ENCODE measurements at regions not wholly inside any gene's neighbourhood (a gene's known extent, or its start where the extent isn't known, plus 50 kb on each side); places are given as distances from the start of the nearest gene placed in this dataset.

- no peak overlapping the region for H3K4me2 ChIP-seq (ENCODE audit: low read length)
- H3K27ac ChIP-seq (ENCODE audit: low read depth, low read length), result no peak overlapping the region
- no peak overlapping the region for H3K4ac ChIP-seq (ENCODE audit: low read depth, low read length)
- no peak overlapping the region for H2AK5ac ChIP-seq (ENCODE audit: low read length)
- H3K27me3 ChIP-seq (ENCODE audit: insufficient read depth, low read length), result no peaks in the 10 kb centered on the region
- no peak overlapping the region for H4K91ac ChIP-seq (ENCODE audit: low read depth, low read length)
- H3K9me3 ChIP-seq (ENCODE audit: insufficient read depth, low read depth, low read length), result peaks cover 3% of the 10 kb centered on the region
- WGBS (ENCODE audit: extremely low coverage, insufficient coverage, insufficient read length), result no CpG with 5 or more reads among the region's 3 CpGs
- no peak overlapping the region for H4K12ac ChIP-seq (ENCODE audit: low read depth, low read length)
- H3K18ac ChIP-seq (ENCODE audit: low read length), result no peak overlapping the region
- H2BK12ac ChIP-seq (ENCODE audit: low read length), result no peak overlapping the region
- H2AFZ ChIP-seq (ENCODE audit: insufficient read depth, low read length, poor library complexity), result no peak overlapping the region
- no peak overlapping the region for H3K9ac ChIP-seq (ENCODE audit: low read length)
- no peaks in the 10 kb centered on the region for H3K79me2 ChIP-seq (ENCODE audit: control insufficient read depth, insufficient read depth, low read length, poor library complexity)
- no peak overlapping the region for H3K4me3 ChIP-seq (ENCODE audit: low read depth, low read length)
- no peaks in the 10 kb centered on the region for H3K36me3 ChIP-seq (ENCODE audit: control insufficient read depth in 1 of 2, insufficient read depth in 2 of 2, low read length in 2 of 2)
- no peak overlapping the region for H3K23ac ChIP-seq (ENCODE audit: low read length)
- no peak overlapping the region for H2BK120ac ChIP-seq (ENCODE audit: insufficient read depth, low read length, poor library complexity)
- no peak for DNase-seq
- H2BK5ac ChIP-seq (ENCODE audit: low read depth, low read length, poor library complexity), result no peak overlapping the region
- H3K14ac ChIP-seq (ENCODE audit: low read length), result no peak overlapping the region
- no peak overlapping the region for H4K8ac ChIP-seq (ENCODE audit: low read depth, low read length)
- no peaks in the 10 kb centered on the region for H3K4me1 ChIP-seq (ENCODE audit: control insufficient read depth in 1 of 2, insufficient read depth in 2 of 2, low read length in 2 of 2)
- no peaks in the 10 kb centered on the region for H3K79me1 ChIP-seq (ENCODE audit: low read length)
Measured at GRCh38 chr19:31694761-31695160, 345.5 kb upstream of the TSHZ3 start.

GRCh38 chr19:31699421-31699820 is 350.2 kb upstream of the TSHZ3 start:
- no peak overlapping the region for H4K91ac ChIP-seq (ENCODE audit: low read depth, low read length)
- no peak overlapping the region for H2BK5ac ChIP-seq (ENCODE audit: low read depth, low read length, poor library complexity)
- no peak overlapping the region for H2BK12ac ChIP-seq (ENCODE audit: low read length)
- H3K14ac ChIP-seq (ENCODE audit: low read length), result no peak overlapping the region
- no peaks in the 10 kb centered on the region for H3K4me1 ChIP-seq (ENCODE audit: control insufficient read depth in 1 of 2, insufficient read depth in 2 of 2, low read length in 2 of 2)
- H4K12ac ChIP-seq (ENCODE audit: low read depth, low read length), result no peak overlapping the region
- peaks cover 3% of the 10 kb centered on the region for H3K9me3 ChIP-seq (ENCODE audit: insufficient read depth, low read depth, low read length)
- no peak overlapping the region for H3K18ac ChIP-seq (ENCODE audit: low read length)
- no peak overlapping the region for H3K9ac ChIP-seq (ENCODE audit: low read length)
- H4K8ac ChIP-seq (ENCODE audit: low read depth, low read length), result no peak overlapping the region
- no peaks in the 10 kb centered on the region for H3K79me1 ChIP-seq (ENCODE audit: low read length)
- no peak overlapping the region for H2AK5ac ChIP-seq (ENCODE audit: low read length)
- H3K27me3 ChIP-seq (ENCODE audit: insufficient read depth, low read length), result no peaks in the 10 kb centered on the region
- no peak overlapping the region for H2AFZ ChIP-seq (ENCODE audit: insufficient read depth, low read length, poor library complexity)
- no peaks in the 10 kb centered on the region for H3K79me2 ChIP-seq (ENCODE audit: control insufficient read depth, insufficient read depth, low read length, poor library complexity)
- WGBS (ENCODE audit: extremely low coverage, insufficient coverage, insufficient read length), result no CpG with 5 or more reads among the region's 3 CpGs
- H3K4me3 ChIP-seq (ENCODE audit: low read depth, low read length), result no peak overlapping the region
- H3K4me2 ChIP-seq (ENCODE audit: low read length), result no peak overlapping the region
- no peak overlapping the region for H3K23ac ChIP-seq (ENCODE audit: low read length)
- H3K27ac ChIP-seq (ENCODE audit: low read depth, low read length), result no peak overlapping the region
- no peak overlapping the region for H2BK120ac ChIP-seq (ENCODE audit: insufficient read depth, low read length, poor library complexity)
- H3K36me3 ChIP-seq (ENCODE audit: control insufficient read depth in 1 of 2, insufficient read depth in 2 of 2, low read length in 2 of 2), result no peaks in the 10 kb centered on the region
- DNase-seq, result no peak
- H3K4ac ChIP-seq (ENCODE audit: low read depth, low read length), result no peak overlapping the region

DNA sequence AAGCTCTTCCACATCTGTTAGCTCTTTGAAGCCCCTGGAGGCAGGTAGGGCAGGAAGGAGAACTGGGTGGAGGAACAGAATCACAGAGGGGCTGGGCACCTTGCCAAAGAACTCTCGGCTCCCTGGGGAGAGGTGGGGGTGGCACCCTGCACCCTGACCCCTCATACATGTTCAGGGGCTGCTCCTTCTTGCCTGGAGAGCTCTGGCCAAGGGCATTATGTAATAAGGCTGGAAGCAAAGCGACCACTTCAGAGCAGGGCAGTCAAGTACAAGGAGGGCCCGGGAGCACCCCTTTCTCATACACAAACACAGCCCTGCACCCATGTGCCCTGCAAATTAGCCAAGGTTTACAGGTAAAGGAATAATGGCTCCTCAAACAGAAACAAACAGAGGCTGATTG is 351.9 kb upstream of the TSHZ3 start:
- Histone ChIP-seq H3K14ac (ENCODE audit: low read length) (no peak overlapping the region), H4K8ac (ENCODE audit: low read depth, low read length) (no peak overlapping the region), H2AK5ac (ENCODE audit: low read length) (no peak overlapping the region), H3K36me3 (ENCODE audit: control insufficient read depth in 1 of 2, insufficient read depth in 2 of 2, low read length in 2 of 2) (no peaks in the 10 kb centered on the region), H2BK120ac (ENCODE audit: insufficient read depth, low read length, poor library complexity) (no peak overlapping the region), H3K9ac (ENCODE audit: low read length) (no peak overlapping the region), H3K23ac (ENCODE audit: low read length) (no peak overlapping the region), H2BK12ac (ENCODE audit: low read length) (no peak overlapping the region), H3K9me3 (ENCODE audit: insufficient read depth, low read depth, low read length) (peaks cover 2% of the 10 kb centered on the region), H3K4me2 (ENCODE audit: low read length) (no peak overlapping the region), H3K4me1 (ENCODE audit: control insufficient read depth in 1 of 2, insufficient read depth in 2 of 2, low read length in 2 of 2) (no peaks in the 10 kb centered on the region), H3K27me3 (ENCODE audit: insufficient read depth, low read length) (no peaks in the 10 kb centered on the region), H3K4ac (ENCODE audit: low read depth, low read length) (no peak overlapping the region), H3K27ac (ENCODE audit: low read depth, low read length) (no peak overlapping the region), H3K79me2 (ENCODE audit: control insufficient read depth, insufficient read depth, low read length, poor library complexity) (no peaks in the 10 kb centered on the region), H2BK5ac (ENCODE audit: low read depth, low read length, poor library complexity) (no peak overlapping the region), H3K18ac (ENCODE audit: low read length) (no peak overlapping the region), H4K12ac (ENCODE audit: low read depth, low read length) (no peak overlapping the region), H2AFZ (ENCODE audit: insufficient read depth, low read length, poor library complexity) (no peak overlapping the region), H4K91ac (ENCODE audit: low read depth, low read length) (no peak overlapping the region), H3K79me1 (ENCODE audit: low read length) (no peaks in the 10 kb centered on the region), H3K4me3 (ENCODE audit: low read depth, low read length) (no peak overlapping the region)
- WGBS (ENCODE audit: extremely low coverage, insufficient coverage, insufficient read length), result no CpG with 5 or more reads among the region's 3 CpGs
- DNase-seq, result no peak

GRCh38 chr19:31705656-31706055 is 356.4 kb upstream of the TSHZ3 start:
- H3K14ac ChIP-seq (ENCODE audit: low read length), result no peak overlapping the region
- no peak overlapping the region for H3K4me2 ChIP-seq (ENCODE audit: low read length)
- no peak overlapping the region for H3K27ac ChIP-seq (ENCODE audit: low read depth, low read length)
- H4K8ac ChIP-seq (ENCODE audit: low read depth, low read length), result no peak overlapping the region
- H3K9me3 ChIP-seq (ENCODE audit: insufficient read depth, low read depth, low read length), result peaks cover 2% of the 10 kb centered on the region
- WGBS (ENCODE audit: extremely low coverage, insufficient coverage, insufficient read length), result no CpG with 5 or more reads among the region's 5 CpGs
- H2BK120ac ChIP-seq (ENCODE audit: insufficient read depth, low read length, poor library complexity), result no peak overlapping the region
- H3K18ac ChIP-seq (ENCODE audit: low read length), result no peak overlapping the region
- H3K4me3 ChIP-seq (ENCODE audit: low read depth, low read length), result no peak overlapping the region
- no peaks in the 10 kb centered on the region for H3K27me3 ChIP-seq (ENCODE audit: insufficient read depth, low read length)
- H2BK5ac ChIP-seq (ENCODE audit: low read depth, low read length, poor library complexity), result no peak overlapping the region
- no peaks in the 10 kb centered on the region for H3K79me2 ChIP-seq (ENCODE audit: control insufficient read depth, insufficient read depth, low read length, poor library complexity)
- H2AK5ac ChIP-seq (ENCODE audit: low read length), result no peak overlapping the region
- no peak overlapping the region for H2AFZ ChIP-seq (ENCODE audit: insufficient read depth, low read length, poor library complexity)
- DNase-seq, result no peak
- no peaks in the 10 kb centered on the region for H3K79me1 ChIP-seq (ENCODE audit: low read length)
- H3K4ac ChIP-seq (ENCODE audit: low read depth, low read length), result no peak overlapping the region
- H4K91ac ChIP-seq (ENCODE audit: low read depth, low read length), result no peak overlapping the region
- H3K36me3 ChIP-seq (ENCODE audit: control insufficient read depth in 1 of 2, insufficient read depth in 2 of 2, low read length in 2 of 2), result no peaks in the 10 kb centered on the region
- no peaks in the 10 kb centered on the region for H3K4me1 ChIP-seq (ENCODE audit: control insufficient read depth in 1 of 2, insufficient read depth in 2 of 2, low read length in 2 of 2)
- no peak overlapping the region for H3K9ac ChIP-seq (ENCODE audit: low read length)
- H3K23ac ChIP-seq (ENCODE audit: low read length), result no peak overlapping the region
- no peak overlapping the region for H2BK12ac ChIP-seq (ENCODE audit: low read length)
- H4K12ac ChIP-seq (ENCODE audit: low read depth, low read length), result no peak overlapping the region
